NT2/D1 (cell line): ENCODE measurements at regions not wholly inside any gene's neighbourhood (a gene's known extent, or its start where the extent isn't known, plus 50 kb on each side); places are given as distances from the start of the nearest gene placed in this dataset.

Experiments
- DNase-seq: peaks from one replicate; pipeline ENCODE4 v3.0.0-alpha.2; 2011; ENCODE audit warnings: low read depth, low spot score
- H3K27me3 ChIP-seq: 2 replicates; pipeline ENCODE4 v1.6.0; 2011; ENCODE audit warnings: mild to moderate bottlenecking; ENCODE audit not compliant: insufficient read length, insufficient read depth
- H3K36me3 ChIP-seq: 2 replicates; pipeline ENCODE4 v1.6.1; 2011; ENCODE audit warnings: mild to moderate bottlenecking, low read length, mixed read lengths; ENCODE audit not compliant: insufficient read depth, insufficient read length
- H3K4me1 ChIP-seq: 2 replicates; pipeline ENCODE4 v1.5.1; 2011; ENCODE audit not compliant: insufficient read depth, insufficient read length
- H3K4me3 ChIP-seq: 2 replicates; pipeline ENCODE4 v1.5.1; 2011; ENCODE audit warnings: low read depth; ENCODE audit not compliant: insufficient read length
- H3K9ac ChIP-seq: 2 replicates; pipeline ENCODE4 v1.6.0; 2011; ENCODE audit warnings: low read depth; ENCODE audit not compliant: insufficient read length
- H3K9me3 ChIP-seq: 2 replicates; pipeline ENCODE4 v1.5.1; 2011; ENCODE audit warnings: mild to moderate bottlenecking, low read length; ENCODE audit not compliant: insufficient read depth
- SUZ12 ChIP-seq: IDR thresholded peaks from 2 replicates; pipeline ENCODE4 v1.6.1; 2011; ENCODE audit not compliant: insufficient read length, insufficient read depth; ENCODE audit errors: extremely low read depth
- YY1 ChIP-seq: IDR thresholded peaks from 2 replicates; pipeline ENCODE4 v1.6.1; 2011; ENCODE audit not compliant: insufficient read length, insufficient read depth
- ZNF274 ChIP-seq: IDR thresholded peaks from 2 replicates; pipeline ENCODE4 v1.6.1; 2011; ENCODE audit warnings: mild to moderate bottlenecking, low read depth, low read length

DNA sequence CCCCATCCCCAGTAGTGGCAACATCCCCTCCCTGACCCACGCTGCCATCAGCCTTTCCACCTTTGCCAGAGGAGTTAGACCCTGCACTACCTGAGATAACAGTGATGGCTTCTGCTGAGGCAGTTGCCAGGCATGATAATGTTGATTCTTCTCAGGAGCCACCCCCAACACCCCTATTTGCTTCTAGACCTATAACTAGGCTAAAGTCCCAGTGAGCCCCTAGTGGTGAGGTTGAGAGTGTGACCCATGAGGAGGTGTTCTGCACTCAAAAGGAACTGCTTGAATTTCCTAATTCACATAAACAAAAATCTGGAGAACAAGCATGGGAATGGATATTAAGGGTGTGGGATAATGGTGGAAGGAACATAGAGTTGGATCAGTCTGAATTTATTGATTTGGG, 159.6 kb upstream of the COL11A1 start:
- TF ChIP-seq ZNF274 (no peak), SUZ12 (no peak), YY1 (no peak)
- no peaks in the 10 kb centered on the region for H3K4me1 ChIP-seq
- H3K9ac ChIP-seq = no peak overlapping the region
- H3K9me3 ChIP-seq = no peaks in the 10 kb centered on the region
- no peaks in the 10 kb centered on the region for H3K36me3 ChIP-seq
- DNase-seq = no peak
- no peak overlapping the region for H3K4me3 ChIP-seq
- H3K27me3 ChIP-seq = no peaks in the 10 kb centered on the region

DNA sequence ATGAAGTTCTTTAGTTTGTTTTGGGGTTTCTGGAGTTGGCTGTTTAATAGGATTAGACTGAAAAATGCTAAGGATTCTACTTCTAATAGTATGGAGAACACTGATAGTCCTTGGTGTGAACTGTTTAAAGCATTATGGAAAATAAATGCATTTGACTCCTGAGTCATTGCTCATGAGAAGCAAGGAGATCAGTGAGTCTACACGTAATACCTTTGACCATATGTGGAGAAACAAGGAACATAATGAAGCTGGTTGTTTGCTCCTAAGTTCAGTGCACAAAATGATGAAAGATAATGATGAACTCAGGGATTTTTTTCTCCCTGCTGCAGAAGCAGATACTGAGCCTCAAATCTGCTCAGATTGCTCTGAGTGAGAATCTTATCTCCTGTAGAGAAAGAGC, 158.9 kb upstream of the COL11A1 start:
- no peak overlapping the region for H3K9ac ChIP-seq
- DNase-seq = no peak
- no peaks in the 10 kb centered on the region for H3K36me3 ChIP-seq
- no peaks in the 10 kb centered on the region for H3K27me3 ChIP-seq
- TF ChIP-seq YY1 = no peak
- no peak for TF ChIP-seq ZNF274
- no peak for TF ChIP-seq SUZ12
- no peaks in the 10 kb centered on the region for H3K9me3 ChIP-seq
- no peaks in the 10 kb centered on the region for H3K4me1 ChIP-seq
- no peak overlapping the region for H3K4me3 ChIP-seq

- Histone ChIP-seq H3K27me3 (no peaks in the 10 kb centered on the region), H3K4me1 (no peaks in the 10 kb centered on the region), H3K4me3 (no peak overlapping the region), H3K9ac (no peak overlapping the region), H3K36me3 (no peaks in the 10 kb centered on the region), H3K9me3 (no peaks in the 10 kb centered on the region)
- no peak for DNase-seq
- TF ChIP-seq ZNF274 (no peak), YY1 (no peak), SUZ12 (no peak)
These were observed 157.7 kb upstream of the COL11A1 start for GRCh38 chr1:103266036-103266435.

DNA sequence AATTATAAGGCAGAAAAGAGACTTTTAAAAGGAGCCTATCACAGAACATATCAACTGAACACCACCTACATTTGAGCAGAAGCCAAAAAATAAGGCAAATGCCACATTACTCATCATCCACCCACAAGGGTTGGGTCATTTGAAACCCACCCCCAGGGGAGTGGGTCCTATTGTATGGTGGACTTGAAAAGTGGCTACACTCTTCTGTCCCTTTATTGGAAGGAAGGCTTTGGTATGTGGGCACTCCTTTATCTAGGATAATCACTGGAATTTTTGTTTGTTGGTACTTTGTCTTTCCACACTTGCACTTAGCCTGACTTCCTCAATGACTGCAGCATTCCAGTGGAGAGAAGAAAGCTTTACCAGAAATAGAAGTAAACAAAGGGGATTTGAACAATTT, 157.2 kb upstream of the COL11A1 start:
- Histone ChIP-seq H3K4me3 (no peak overlapping the region), H3K9ac (no peak overlapping the region), H3K27me3 (no peaks in the 10 kb centered on the region), H3K4me1 (no peaks in the 10 kb centered on the region), H3K9me3 (no peaks in the 10 kb centered on the region), H3K36me3 (no peaks in the 10 kb centered on the region)
- TF ChIP-seq YY1 (no peak), SUZ12 (no peak), ZNF274 (no peak)
- no peak for DNase-seq

DNA sequence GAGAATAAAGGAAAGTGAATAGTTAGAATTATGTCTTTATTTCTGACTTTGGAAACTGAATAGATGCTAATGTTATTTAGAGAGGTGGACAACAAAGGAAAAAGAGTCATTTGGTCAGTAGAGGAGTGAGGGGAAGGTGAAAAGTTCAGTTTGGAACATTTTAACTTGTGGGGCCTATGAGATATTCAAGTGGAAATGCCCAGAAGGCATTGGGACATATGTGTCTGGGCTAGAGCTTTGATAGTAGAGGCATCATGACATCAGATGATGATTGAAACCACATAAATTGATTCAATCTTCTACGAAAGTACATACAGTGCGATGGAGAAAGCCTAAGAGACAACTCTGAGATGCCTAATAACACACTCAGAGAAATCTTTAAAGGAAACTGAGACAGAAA, 151.7 kb upstream of the COL11A1 start:
- no peaks in the 10 kb centered on the region for H3K4me1 ChIP-seq
- no peaks in the 10 kb centered on the region for H3K9me3 ChIP-seq
- H3K9ac ChIP-seq = no peak overlapping the region
- H3K4me3 ChIP-seq = no peak overlapping the region
- DNase-seq = no peak
- no peaks in the 10 kb centered on the region for H3K36me3 ChIP-seq
- TF ChIP-seq ZNF274 = no peak
- TF ChIP-seq YY1 = no peak
- TF ChIP-seq SUZ12 = no peak
- H3K27me3 ChIP-seq = no peaks in the 10 kb centered on the region

- Histone ChIP-seq H3K4me3 (no peak overlapping the region), H3K36me3 (no peaks in the 10 kb centered on the region), H3K9me3 (peaks cover 9% of the 10 kb centered on the region), H3K27me3 (no peaks in the 10 kb centered on the region), H3K9ac (no peak overlapping the region), H3K4me1 (no peaks in the 10 kb centered on the region)
- DNase-seq = no peak
- no peak for TF ChIP-seq ZNF274
- TF ChIP-seq YY1 = no peak
These were observed 148.2 kb upstream of the COL11A1 start for GRCh38 chr1:103256490-103256889.

DNA sequence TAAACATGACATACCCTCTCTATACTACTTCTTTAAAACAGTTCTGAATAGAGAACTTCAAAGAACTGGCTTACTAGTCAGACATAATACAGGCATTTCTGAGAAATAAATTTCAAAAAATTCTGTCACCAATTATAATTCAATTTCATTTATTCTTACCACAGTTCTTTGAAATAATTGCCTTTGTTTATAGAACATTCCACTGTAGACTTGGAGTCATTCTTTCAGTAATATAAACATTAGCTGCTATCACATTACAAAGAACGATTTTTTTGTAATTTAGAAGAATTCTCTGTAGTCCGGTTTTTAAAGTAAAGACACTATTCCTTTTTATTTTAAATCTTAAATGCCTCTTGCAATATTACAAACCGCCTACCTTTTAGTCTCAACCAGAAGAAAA, 146.4 kb upstream of the COL11A1 start:
- Histone ChIP-seq H3K4me3 (no peak overlapping the region), H3K36me3 (no peaks in the 10 kb centered on the region), H3K9ac (no peak overlapping the region), H3K4me1 (no peaks in the 10 kb centered on the region), H3K27me3 (no peaks in the 10 kb centered on the region), H3K9me3 (peaks cover 10% of the 10 kb centered on the region)
- DNase-seq = no peak
- TF ChIP-seq ZNF274 (no peak), YY1 (no peak), SUZ12 (no peak)

GRCh38 chr1:103250441-103250861, 142.1 kb upstream of the COL11A1 start:
- peak; percentile 82 for DNase-seq
- H3K4me1 ChIP-seq = no peaks in the 10 kb centered on the region
- H3K9me3 ChIP-seq = peaks cover 10% of the 10 kb centered on the region
- H3K4me3 ChIP-seq = no peak overlapping the region
- no peaks in the 10 kb centered on the region for H3K36me3 ChIP-seq
- no peaks in the 10 kb centered on the region for H3K27me3 ChIP-seq
- TF ChIP-seq YY1 = no peak
- H3K9ac ChIP-seq = no peak overlapping the region
